Ramos (cell line): ENCODE measurements at regions not wholly inside any gene's neighbourhood (a gene's known extent, or its start where the extent isn't known, plus 50 kb on each side); places are given as distances from the start of the nearest gene placed in this dataset.

ENCODE experiments used
- in situ Hi-C: fragments of 300-500 bp; cut with MboI; formaldehyde crosslinking; loops from one replicate; pipeline ENCODE4 v1.14.3; 2022; ENCODE audit warnings: low sequenced_read_pairs; ENCODE audit not compliant: unreplicated experiment

- in situ Hi-C loops, result no loop called here
Observed at GRCh38 chr6:53418288-53418687, 69.5 kb upstream of the ELOVL5 start.

DNA sequence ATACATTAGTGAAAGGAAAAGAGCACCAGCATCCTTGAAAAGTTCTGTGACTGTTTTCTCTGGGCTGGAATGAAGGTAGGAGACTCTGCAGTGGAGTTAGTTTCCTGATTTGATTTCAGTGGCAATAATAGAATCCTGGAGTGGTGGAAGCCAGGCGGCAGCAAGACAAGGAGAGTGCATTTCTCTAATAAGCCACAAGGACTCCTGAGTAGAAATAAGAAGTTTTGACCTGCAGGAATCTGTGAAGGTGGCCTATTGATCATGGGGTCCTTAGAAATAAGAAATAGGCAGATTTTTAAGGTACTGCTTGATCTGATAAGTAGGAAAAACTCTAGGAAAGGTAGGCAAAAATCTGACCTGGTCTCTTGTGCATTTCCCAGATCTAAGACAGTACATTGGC, 68.4 kb upstream of the ELOVL5 start:
- in situ Hi-C loops, result no loop called here

DNA sequence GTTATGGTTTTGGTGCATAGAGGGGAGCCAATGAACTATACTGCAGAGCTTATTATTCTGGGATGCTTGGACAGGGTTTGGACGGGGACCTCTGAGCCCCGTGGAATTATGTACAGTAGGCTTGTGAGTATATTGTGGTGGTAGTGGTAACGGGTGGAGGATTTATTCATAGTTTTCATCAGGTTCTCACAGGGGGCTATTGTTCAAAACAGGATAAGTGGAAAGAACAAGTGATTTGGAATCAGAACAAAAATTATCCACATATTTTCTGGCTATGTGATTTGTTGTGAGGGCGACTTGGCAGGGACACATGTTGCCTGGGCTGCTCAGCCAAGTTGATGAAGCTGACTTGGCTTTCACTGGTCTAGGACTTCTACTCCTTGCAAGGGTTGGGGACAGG, 64.6 kb upstream of the ELOVL5 start:
- in situ Hi-C loops, result no loop called here

DNA sequence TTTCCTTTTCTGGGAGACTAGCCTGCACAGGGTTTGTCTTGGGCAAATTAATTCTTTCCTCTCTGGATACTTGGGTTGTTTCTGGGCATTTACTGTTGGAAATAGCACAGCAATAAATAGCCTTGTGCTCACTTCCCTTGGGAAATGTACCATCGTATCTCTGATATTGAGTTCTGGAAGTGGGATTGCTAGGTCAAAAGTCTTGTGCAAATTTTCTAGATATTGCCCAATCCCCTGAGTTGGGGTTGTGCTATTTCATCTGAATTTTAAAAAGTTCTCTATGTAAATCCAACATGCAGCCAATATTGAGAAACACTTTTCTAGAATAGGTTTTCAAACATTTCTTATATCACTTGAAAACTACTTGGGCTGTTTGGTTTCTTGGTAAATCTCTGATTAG, 64.0 kb upstream of the ELOVL5 start:
- in situ Hi-C loops, result no loop called here

DNA sequence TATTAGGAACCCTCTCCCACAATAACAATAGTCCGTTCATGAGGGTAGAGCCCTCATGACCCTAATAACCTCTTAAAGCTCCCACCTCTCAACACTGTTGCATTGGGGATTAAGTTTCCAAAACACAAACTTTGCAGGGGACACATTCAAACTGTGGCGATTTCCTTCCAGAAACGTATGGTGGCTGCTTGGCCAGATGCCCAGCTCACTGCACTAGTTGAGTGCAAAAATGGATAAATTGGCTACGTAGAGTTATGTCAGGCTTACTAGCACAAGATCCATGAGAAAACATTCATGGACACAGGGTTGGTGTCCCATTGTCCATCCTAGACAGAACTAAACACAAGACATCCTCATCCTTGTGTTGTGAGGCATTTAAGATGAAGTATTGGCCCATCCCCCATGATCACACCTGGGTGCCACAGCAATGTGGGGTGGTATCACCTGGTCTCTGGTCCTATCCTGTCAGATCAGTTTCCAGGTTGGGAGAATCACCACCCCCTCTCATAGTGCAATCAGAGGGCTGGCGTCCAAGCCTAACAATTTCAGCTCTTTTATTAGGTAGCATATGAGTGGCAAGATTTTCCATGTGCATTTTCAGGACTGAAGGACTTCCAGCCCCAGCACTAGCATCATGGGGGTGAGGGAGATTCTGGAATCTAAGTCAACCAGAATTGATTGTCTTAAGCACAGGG, 63.4 kb upstream of the ELOVL5 start:
- in situ Hi-C loops, result no loop called here

- in situ Hi-C loops, result no loop called here
Observed at GRCh38 chr6:53411451-53411850, 62.7 kb upstream of the ELOVL5 start.

GRCh38 chr6:53410508-53411258, 61.9 kb upstream of the ELOVL5 start:
- in situ Hi-C loops, result no loop called here

DNA sequence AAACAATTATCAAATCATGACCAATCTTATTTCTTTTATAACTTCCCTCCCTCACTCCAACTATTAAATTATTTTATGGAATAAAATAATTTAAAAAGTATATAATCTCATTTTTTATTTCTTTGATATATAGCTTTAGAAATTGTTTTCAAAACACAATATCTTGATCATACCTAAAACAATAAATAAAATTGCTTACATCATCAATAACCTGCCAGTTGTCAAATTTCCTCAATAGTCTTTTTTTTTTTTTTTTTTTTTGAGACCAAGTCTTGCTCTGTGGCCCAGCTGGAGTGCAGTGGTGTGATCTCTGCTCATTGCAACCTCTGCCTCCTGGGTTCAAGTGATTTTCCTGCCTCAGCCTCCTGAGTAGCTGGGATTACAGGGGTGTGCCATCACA, 60.1 kb upstream of the ELOVL5 start:
- in situ Hi-C loops, result no loop called here

GRCh38 chr6:53399027-53399344, 50.2 kb upstream of the ELOVL5 start:
- in situ Hi-C loops, result no loop called here

DNA sequence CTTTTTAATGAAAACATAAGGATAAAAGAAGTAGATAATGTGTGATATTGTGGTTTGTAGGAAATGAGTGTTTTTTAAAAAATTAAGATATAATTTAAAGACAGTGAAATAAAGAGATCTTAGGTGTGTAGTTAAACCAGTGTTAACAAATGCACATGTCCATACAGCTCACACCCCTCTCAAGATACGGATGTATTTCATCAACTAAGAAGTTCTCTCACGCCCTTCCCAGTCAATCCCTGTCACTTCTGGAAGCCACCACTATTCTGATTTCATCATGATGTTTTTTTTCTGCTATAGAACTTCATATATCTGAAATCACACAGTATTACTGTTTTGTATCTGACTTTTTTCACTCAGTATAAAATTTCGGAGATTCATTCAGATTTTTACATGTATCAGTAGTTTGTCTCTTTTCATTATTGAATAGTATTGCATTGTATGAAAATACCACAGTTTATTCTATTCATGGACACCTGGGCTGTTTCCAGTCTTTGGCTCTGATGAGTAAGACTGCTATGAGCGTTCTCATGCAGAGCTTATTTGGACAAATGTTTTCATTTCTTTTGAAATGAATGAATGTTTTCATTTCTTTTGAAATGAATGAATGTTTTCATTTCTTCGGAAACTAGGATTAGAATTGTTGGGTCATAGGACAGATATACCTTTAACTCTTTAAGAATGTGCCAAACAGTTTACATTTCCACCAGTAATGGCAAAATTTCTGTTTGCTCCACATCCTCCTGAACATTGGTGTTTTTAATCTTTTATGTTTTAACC, 49.7 kb upstream of the ELOVL5 start:
- in situ Hi-C loops, result no loop called here
